Large intestine (tissue), 3 donors: ENCODE measurements at regions not wholly inside any gene's neighbourhood (a gene's known extent, or its start where the extent isn't known, plus 50 kb on each side); places are given as distances from the start of the nearest gene placed in this dataset.
"Not testable (repeated sequence)": the region's sequence is repeated elsewhere in the genome, so short reads cannot be mapped to it uniquely, and the experiment has no call there.

Experiments
- DNase-seq, 2 donors: peaks; one replicate each; pipeline versions ENCODE4 v3.0.0 to v3.0.0-alpha.2; 2013
- H3K27ac ChIP-seq: one replicate; pipeline ENCODE4 v1.5.1; 2013; ENCODE audit warnings: low read length
- H3K27me3 ChIP-seq: 2 replicates; pipeline ENCODE4 v1.6.1; 2013; ENCODE audit warnings: low read length; ENCODE audit not compliant: control insufficient read depth, insufficient read depth
- H3K36me3 ChIP-seq: 2 replicates; pipeline ENCODE4 v1.6.1; 2013; ENCODE audit warnings: low read length; ENCODE audit not compliant: control insufficient read depth, insufficient read depth
- H3K4me1 ChIP-seq: one replicate; pipeline ENCODE4 v1.6.1; 2013; ENCODE audit warnings: low read length; ENCODE audit not compliant: control insufficient read depth, insufficient read depth
- H3K4me3 ChIP-seq: one replicate; pipeline ENCODE4 v1.5.1; 2013; ENCODE audit warnings: low read length
- H3K9me3 ChIP-seq: one replicate; pipeline ENCODE4 v1.6.1; 2013; ENCODE audit warnings: mild to moderate bottlenecking, low read depth, low read length, moderate library complexity; ENCODE audit not compliant: control insufficient read depth
- WGBS: methylation state at CpG from one replicate; pipeline ENCODE4 v1.1.5; 2013; ENCODE audit warnings: low lambda C conversion rate; ENCODE audit not compliant: insufficient coverage; 5-methylcytosine and 5-hydroxymethylcytosine counted together

DNA sequence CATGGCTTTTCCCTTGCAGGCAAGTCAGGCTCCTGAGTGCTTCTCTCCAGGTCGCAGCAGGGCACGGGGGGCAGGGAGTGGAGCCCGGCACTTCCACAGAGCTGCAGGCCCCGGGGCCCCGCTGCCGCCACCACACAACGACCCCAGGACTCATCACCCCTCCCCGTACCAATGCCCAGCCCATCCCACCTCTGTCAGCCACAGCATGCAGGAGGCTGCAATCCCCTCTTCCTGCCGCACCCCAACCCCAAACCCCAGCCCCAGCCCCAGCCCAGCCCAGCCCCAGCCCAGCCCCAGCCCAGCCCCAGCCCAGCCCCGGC lies 288.0 kb downstream of the NDUFA10 start:
- Histone ChIP-seq H3K27ac (no peak overlapping the region), H3K4me1 (no peaks in the 10 kb centered on the region), H3K9me3 (no peaks in the 10 kb centered on the region), H3K4me3 (no peak overlapping the region), H3K27me3 (no peaks in the 10 kb centered on the region), H3K36me3 (no peaks in the 10 kb centered on the region)
- no CpG with 5 or more reads among the region's 10 CpGs for WGBS
- DNase-seq: no peak

DNA sequence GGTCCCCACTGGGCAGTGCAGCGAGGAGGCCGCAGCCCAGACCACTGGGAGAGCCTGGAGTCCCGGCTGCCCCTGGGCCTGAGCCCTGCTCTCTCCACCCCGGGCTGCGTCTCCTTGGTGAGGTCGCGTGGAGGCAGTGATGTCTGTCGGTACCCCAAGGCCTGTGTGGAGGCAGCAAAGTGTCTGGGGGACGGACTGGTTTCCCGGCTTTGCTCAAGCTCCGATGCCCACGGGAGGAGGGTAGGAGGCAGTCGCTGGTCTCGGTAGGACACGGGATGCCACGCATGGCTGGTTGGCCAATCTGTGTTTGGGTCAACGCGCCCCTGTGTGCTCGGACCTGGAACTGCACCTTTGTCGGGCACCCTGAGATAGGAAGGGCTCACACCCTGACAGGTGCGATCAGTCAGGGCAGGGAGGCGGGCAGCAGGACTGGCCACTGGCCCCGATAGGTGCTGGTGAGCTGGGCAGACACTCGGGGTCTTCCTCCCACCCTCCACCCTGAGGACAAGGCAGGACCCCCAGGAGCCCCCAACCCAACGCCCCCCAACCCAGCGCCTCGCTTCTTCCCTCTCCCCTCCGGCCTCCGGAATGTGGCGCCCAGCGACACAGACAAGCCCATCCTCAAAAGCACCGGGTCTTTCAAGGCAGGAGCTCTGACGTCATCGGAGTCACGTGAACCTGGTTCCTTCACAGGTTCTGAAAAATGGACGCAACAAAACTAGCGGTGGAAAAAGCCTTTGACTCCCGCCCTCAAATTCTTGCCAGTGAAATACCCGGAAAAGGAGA lies 288.6 kb downstream of the NDUFA10 start:
- no CpG with 5 or more reads among the region's 39 CpGs for WGBS
- Histone ChIP-seq H3K9me3 (no peaks in the 10 kb centered on the region), H3K36me3 (no peaks in the 10 kb centered on the region), H3K4me1 (no peaks in the 10 kb centered on the region), H3K27ac (no peak overlapping the region), H3K4me3 (no peak overlapping the region), H3K27me3 (no peaks in the 10 kb centered on the region)
- DNase-seq: no peak

DNA sequence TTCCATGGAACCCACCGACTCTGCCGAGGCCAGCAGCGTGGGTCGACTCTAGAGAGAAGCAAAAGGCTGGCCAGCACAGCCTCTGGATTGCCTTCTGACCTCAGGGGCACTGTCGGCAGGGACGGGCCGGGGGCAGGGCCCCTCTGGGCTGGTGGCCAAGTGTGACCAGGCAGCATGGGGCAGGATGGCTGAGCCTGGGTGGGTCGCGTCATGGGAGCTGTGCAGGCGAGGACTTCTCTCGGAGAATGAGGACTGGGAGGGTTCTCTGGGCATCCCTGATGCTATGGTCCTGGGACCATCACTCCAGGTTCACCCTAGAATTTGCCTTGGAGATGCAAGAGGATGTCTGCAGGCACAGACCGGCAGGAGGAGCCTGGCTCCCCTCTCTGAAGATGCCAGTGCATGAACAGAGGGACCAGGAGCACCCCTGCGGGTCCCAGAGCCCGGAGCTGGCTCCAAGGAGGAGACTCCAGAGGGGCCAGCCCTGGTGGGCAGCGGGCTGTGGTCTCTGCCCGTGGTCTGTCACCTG lies 289.2 kb downstream of the NDUFA10 start:
- no peak for DNase-seq
- Histone ChIP-seq H3K27ac (no peak overlapping the region), H3K36me3 (no peaks in the 10 kb centered on the region), H3K9me3 (no peaks in the 10 kb centered on the region), H3K27me3 (no peaks in the 10 kb centered on the region), H3K4me3 (no peak overlapping the region), H3K4me1 (no peaks in the 10 kb centered on the region)
- no CpG with 5 or more reads among the region's 16 CpGs for WGBS

DNA sequence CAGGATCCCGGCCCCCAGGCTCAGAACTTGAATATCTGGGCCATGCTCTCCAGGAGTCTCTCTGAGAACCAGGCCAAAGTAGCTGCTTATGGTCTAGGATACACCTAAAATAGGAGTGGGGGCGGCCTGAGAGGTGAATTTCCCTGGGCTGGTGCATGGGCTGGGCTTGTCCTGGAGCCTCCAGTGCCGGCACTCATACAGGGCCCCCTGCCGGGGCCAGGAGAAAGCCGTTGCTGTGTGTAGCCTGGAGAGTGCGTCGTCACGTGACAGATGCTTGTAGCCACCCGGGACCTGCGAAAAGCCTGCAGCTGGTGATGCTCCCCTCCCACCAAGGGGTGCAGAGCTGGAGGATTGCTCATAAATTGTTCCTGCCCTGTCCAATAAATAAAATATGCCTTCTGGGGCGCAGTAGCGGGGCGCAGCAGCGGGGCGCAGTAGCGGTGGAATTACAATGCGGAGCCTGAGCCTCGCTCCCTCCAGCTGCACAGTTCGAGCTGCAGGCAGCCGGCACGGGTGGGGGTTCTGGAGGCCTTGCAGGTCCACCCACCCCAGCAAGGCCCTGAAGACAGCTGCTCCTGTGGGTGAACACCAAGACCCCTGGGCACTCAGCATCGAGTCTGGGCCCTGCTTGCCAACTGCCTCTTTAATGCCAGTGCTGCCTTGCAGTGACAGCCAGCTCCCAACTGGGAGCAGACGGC lies 289.9 kb downstream of the NDUFA10 start:
- Histone ChIP-seq H3K36me3 (no peaks in the 10 kb centered on the region), H3K4me3 (no peak overlapping the region), H3K9me3 (no peaks in the 10 kb centered on the region), H3K4me1 (no peaks in the 10 kb centered on the region), H3K27ac (no peak overlapping the region), H3K27me3 (no peaks in the 10 kb centered on the region)
- no peak for DNase-seq
- WGBS: no CpG with 5 or more reads among the region's 23 CpGs

GRCh38 chr2:239734436-239735005 lies 290.6 kb downstream of the NDUFA10 start:
- WGBS: no CpG with 5 or more reads among the region's 8 CpGs
- Histone ChIP-seq H3K4me1 (no peaks in the 10 kb centered on the region), H3K9me3 (no peaks in the 10 kb centered on the region), H3K27ac (no peak overlapping the region), H3K27me3 (no peaks in the 10 kb centered on the region), H3K36me3 (no peaks in the 10 kb centered on the region), H3K4me3 (no peak overlapping the region)
- DNase-seq: no peak

DNA sequence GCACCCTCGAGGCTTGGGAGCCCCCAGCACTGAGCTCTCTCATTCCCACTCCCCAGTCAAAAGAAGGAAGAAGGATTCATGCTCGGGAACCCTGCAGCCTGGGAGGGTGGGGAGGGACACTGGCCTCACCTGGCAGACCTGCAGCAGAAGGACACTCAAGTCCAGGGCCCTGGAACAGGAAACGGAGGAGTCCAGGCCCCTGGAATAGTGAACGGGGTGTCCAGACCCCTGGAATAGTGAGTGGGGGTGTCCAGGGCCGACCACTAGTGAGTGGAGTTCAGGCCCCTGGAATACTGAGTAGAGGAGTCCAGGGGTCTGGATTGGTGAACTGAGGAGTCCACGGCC lies 292.5 kb downstream of the NDUFA10 start:
- no peak overlapping the region for H3K4me3 ChIP-seq
- no peak for DNase-seq
- H3K27me3 ChIP-seq: no peaks in the 10 kb centered on the region
- H3K4me1 ChIP-seq: no peaks in the 10 kb centered on the region
- H3K27ac ChIP-seq: no peak overlapping the region
- WGBS: no CpG with 5 or more reads among the region's 6 CpGs
- H3K9me3 ChIP-seq: no peaks in the 10 kb centered on the region
- no peaks in the 10 kb centered on the region for H3K36me3 ChIP-seq

GRCh38 chr2:239731998-239732665 lies 293.0 kb downstream of the NDUFA10 start:
- H3K4me1 ChIP-seq: no peaks in the 10 kb centered on the region
- H3K9me3 ChIP-seq: no peaks in the 10 kb centered on the region
- no peaks in the 10 kb centered on the region for H3K36me3 ChIP-seq
- H3K4me3 ChIP-seq: no peak overlapping the region
- no peak overlapping the region for H3K27ac ChIP-seq
- no peak for DNase-seq
- WGBS: no CpG with 5 or more reads among the region's 6 CpGs
- H3K27me3 ChIP-seq: no peaks in the 10 kb centered on the region

DNA sequence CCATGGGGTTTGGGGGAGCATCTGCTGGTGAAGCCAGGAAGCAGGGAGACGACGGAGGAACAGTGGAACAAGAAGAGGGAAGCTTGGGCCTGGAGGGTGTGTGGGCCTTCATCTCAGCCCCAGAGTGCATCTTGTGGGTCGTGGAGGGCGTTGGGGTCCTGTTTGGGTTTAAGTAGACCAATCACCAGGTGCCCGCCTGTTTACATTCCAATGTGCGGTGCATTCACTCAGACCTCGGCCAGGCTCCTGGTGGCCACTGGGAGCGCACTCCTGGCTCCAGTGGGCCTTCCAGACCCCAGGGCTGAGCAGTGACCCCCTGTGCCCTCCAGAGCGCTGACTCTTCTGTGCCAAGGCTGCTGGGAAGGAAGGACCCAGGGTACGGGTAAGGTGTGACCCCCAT lies 293.7 kb downstream of the NDUFA10 start:
- WGBS: no CpG with 5 or more reads among the region's 10 CpGs
- DNase-seq: no peak

DNA sequence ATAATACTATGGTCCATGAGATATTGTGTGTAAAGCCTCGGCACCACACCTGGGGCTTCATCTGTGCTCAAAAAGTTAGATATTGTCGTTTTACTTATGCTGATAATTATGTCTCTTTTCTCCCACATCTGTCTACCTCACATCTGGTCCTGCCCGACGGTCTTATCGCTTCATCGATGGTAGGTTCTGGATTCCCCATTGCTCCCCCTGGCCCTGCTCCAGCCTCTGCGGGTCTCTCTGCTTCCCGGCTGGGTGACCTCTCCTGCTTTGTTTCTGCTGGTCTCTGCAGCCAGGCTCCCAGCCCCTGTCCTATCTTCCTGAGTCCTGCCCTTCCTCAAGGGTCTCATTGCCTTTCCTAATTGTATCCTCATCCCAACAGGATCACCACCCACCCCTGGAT lies 294.2 kb downstream of the NDUFA10 start:
- no peak overlapping the region for H3K4me3 ChIP-seq
- no peaks in the 10 kb centered on the region for H3K27me3 ChIP-seq
- no peak for DNase-seq
- no peaks in the 10 kb centered on the region for H3K4me1 ChIP-seq
- no peaks in the 10 kb centered on the region for H3K9me3 ChIP-seq
- H3K36me3 ChIP-seq: no peaks in the 10 kb centered on the region
- 91% methylated on average over 4 of the region's 8 CpGs for WGBS
- H3K27ac ChIP-seq: no peak overlapping the region

More for the DNA sequence above, 293.7 kb downstream of the NDUFA10 start:
- Histone ChIP-seq H3K27me3 (no peaks in the 10 kb centered on the region), H3K4me3 (no peak overlapping the region), H3K27ac (no peak overlapping the region), H3K9me3 (no peaks in the 10 kb centered on the region), H3K36me3 (no peaks in the 10 kb centered on the region), H3K4me1 (no peaks in the 10 kb centered on the region)

- no CpG with 5 or more reads among the region's 8 CpGs for WGBS
These were observed 294.6 kb downstream of the NDUFA10 start for GRCh38 chr2:239730567-239730882.

More at GRCh38 chr2:239730567-239730882, 294.6 kb downstream of the NDUFA10 start:
- not testable (repeated sequence) for DNase-seq, H3K36me3 ChIP-seq, H3K4me1 ChIP-seq, H3K27ac ChIP-seq, H3K4me3 ChIP-seq, H3K9me3 ChIP-seq, H3K27me3 ChIP-seq
